ENCODE measurements at regions not wholly inside any gene's neighbourhood (a gene's known extent, or its start where the extent isn't known, plus 50 kb on each side); places are given as distances from the start of the nearest gene placed in this dataset.

- Histone ChIP-seq H3K56ac (ENCODE audit: insufficient read length, low read depth, low read length) (no peak overlapping the region), H2AK5ac (ENCODE audit: insufficient read length, low read length) (no peak overlapping the region), H2BK15ac (ENCODE audit: low read depth, low read length) (no peak overlapping the region), H3K27ac (ENCODE audit: insufficient read length, low read depth, low read length) (no peak overlapping the region), H3K9me3 (ENCODE audit: control insufficient read depth, low read depth, low read length) (no peaks in the 10 kb centered on the region), H2BK5ac (ENCODE audit: insufficient read length, low read length) (no peak overlapping the region), H3K14ac (ENCODE audit: insufficient read depth, low read length) (no peak overlapping the region), H3K23me2 (ENCODE audit: insufficient read length, low read depth, low read length, poor library complexity, severe bottlenecking) (no peaks in the 10 kb centered on the region), H3K18ac (ENCODE audit: insufficient read length, low read depth, low read length) (no peak overlapping the region), H3K79me2 (ENCODE audit: insufficient read depth, low read length) (no peaks in the 10 kb centered on the region), H3K27me3 (ENCODE audit: insufficient read depth, low read length) (no peaks in the 10 kb centered on the region), H3K23ac (ENCODE audit: insufficient read length, low read depth, low read length) (no peak overlapping the region), H4K8ac (replicated peaks; ENCODE audit: insufficient read length, low read depth, low read length) (no peak overlapping the region), H2BK120ac (ENCODE audit: low read depth, low read length, poor library complexity, severe bottlenecking) (no peak overlapping the region), H4K5ac (ENCODE audit: insufficient read length, low read depth, low read length) (no peak overlapping the region), H2AFZ (ENCODE audit: low read length) (no peak overlapping the region), H3K4me1 (ENCODE audit: insufficient read depth, low read length) (0 out of 2 replicates have a peak, but pooled peaks cover 2% of the 10 kb centered on the region), H4K91ac (ENCODE audit: insufficient read length, low read depth, low read length) (no peak overlapping the region), H4K20me1 (ENCODE audit: control insufficient read depth, insufficient read depth, insufficient read length) (no peaks in the 10 kb centered on the region), H3K4ac (ENCODE audit: low read depth, low read length) (no peak overlapping the region), H3K4me2 (ENCODE audit: insufficient read depth, insufficient read length, low read length) (no peak overlapping the region), H2BK12ac (ENCODE audit: insufficient read length, low read depth, low read length) (no peak overlapping the region), H3K79me1 (ENCODE audit: insufficient read depth, low read depth, low read length, poor library complexity, severe bottlenecking) (no peaks in the 10 kb centered on the region), H3K9ac (ENCODE audit: extremely low read depth, insufficient read length, low read length) (no peak overlapping the region), H2BK20ac (ENCODE audit: low read depth, low read length, poor library complexity, severe bottlenecking) (no peak overlapping the region), H3T11ph (ENCODE audit: low read length) (no peak overlapping the region)
- Mint-ChIP-seq H3K4me3 (no peak overlapping the region), H3K27me3 (ENCODE audit: low read depth) (no peaks in the 10 kb centered on the region), H3K4me1 (peaks cover 20 to 29% of the 10 kb centered on the region in 2 experiments), H3K9me3 (no peaks in the 10 kb centered on the region), H3K36me3 (ENCODE audit: insufficient read depth in 1 of 3, low read depth in 3 of 3) (peaks cover 0 to 2% (median 0%) of the 10 kb centered on the region in 3 experiments; a peak in 2 of 7 replicates), H3K27ac (no peak overlapping the region; a peak in 1 of 7 replicates)
- WGBS (ENCODE audit: extremely low coverage, insufficient read length, low lambda C conversion rate): no CpG with 5 or more reads among the region's 6 CpGs
- no peak for DNase-seq
- TF ChIP-seq CTCF (conservative IDR thresholded peaks at IDR 0.05): no peak
These were observed 232.6 kb upstream of the GPR26 start for GRCh38 chr10:123433539-123433938.

All from H9 (cell line).